ENCODE measurements at regions not wholly inside any gene's neighbourhood (a gene's known extent, or its start where the extent isn't known, plus 50 kb on each side); places are given as distances from the start of the nearest gene placed in this dataset.

- no peak overlapping the region for H3K4me3 ChIP-seq (ENCODE audit: low read depth, low read length)
- TF ChIP-seq CTCF (IDR thresholded peaks at IDR 0.05; ENCODE audit: borderline replicate concordance, insufficient read depth, low read depth, low read length), result no peak
Measured at GRCh38 chr5:133730346-133730745, 118.0 kb upstream of the FSTL4 start.

DNA sequence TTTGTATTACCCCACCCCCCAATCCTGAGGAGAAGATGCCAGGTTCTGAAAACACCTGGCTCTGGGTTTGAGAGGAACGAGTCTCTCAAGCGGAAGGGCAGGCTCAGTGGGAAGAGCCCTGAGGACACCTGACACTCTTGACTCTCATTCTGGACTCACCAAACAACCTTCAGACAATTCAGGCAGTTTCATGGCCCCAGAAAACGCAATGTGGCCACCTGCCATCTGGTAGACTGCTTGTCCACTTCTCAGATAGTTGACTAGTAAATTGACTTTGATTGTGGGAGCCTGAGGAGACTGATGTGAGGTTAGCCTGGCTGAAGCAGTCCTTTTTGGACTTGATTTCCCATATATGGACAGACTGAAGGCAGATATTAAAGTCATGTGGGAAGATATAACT is 117.5 kb upstream of the FSTL4 start:
- no peak overlapping the region for H3K4me3 ChIP-seq (ENCODE audit: low read depth, low read length)
- no peak for TF ChIP-seq CTCF (IDR thresholded peaks at IDR 0.05; ENCODE audit: borderline replicate concordance, insufficient read depth, low read depth, low read length)

DNA sequence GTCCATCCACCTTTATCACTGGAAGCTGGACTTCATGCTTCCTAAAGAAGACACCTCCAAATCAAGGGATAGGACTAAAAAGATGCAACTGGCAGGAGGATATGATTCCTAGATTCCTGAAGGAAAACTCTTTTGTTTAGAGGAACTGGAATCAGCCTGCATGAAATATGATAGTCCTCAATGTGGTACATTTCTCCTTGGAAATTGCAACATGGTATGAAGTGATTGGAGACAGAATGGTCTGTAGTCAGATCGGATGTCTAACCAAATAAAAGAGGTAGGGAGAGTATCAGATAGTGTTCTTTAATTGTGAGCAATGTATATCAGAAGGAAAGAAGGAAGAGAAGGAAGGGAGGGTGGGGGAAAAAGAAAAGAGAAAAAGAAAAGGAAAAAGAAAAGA is 116.1 kb upstream of the FSTL4 start:
- no peak for TF ChIP-seq CTCF (IDR thresholded peaks at IDR 0.05; ENCODE audit: borderline replicate concordance, insufficient read depth, low read depth, low read length)
- no peak overlapping the region for H3K4me3 ChIP-seq (ENCODE audit: low read depth, low read length)

GRCh38 chr5:133727636-133728035 is 115.3 kb upstream of the FSTL4 start:
- no peak overlapping the region for H3K4me3 ChIP-seq (ENCODE audit: low read depth, low read length)
- TF ChIP-seq CTCF (IDR thresholded peaks at IDR 0.05; ENCODE audit: borderline replicate concordance, insufficient read depth, low read depth, low read length), result no peak

GRCh38 chr5:133723651-133724366 is 111.5 kb upstream of the FSTL4 start:
- H3K4me3 ChIP-seq (ENCODE audit: low read depth, low read length), result no peak overlapping the region
- TF ChIP-seq CTCF (IDR thresholded peaks at IDR 0.05; ENCODE audit: borderline replicate concordance, insufficient read depth, low read depth, low read length), result no peak

DNA sequence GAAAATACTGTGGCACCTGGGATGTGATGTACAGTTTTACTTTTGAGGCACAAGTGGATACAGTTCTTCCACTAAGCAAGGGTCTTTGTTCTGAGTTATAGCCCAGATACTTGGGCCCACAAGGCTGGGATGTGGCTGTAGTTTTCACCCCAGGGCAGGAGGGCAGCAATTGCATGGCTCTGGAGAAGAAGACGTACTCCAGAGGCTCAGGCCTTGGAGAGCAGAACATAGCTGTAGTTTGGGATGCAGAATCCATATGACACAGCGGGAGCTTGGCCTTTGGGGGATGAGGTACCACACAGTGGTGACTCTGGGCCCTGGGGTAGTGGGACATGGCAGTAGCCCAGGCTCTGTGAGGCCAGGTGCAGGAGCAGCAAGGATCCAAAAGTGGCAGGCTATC is 110.8 kb upstream of the FSTL4 start:
- no peak for TF ChIP-seq CTCF (IDR thresholded peaks at IDR 0.05; ENCODE audit: borderline replicate concordance, insufficient read depth, low read depth, low read length)
- H3K4me3 ChIP-seq (ENCODE audit: low read depth, low read length), result no peak overlapping the region

DNA sequence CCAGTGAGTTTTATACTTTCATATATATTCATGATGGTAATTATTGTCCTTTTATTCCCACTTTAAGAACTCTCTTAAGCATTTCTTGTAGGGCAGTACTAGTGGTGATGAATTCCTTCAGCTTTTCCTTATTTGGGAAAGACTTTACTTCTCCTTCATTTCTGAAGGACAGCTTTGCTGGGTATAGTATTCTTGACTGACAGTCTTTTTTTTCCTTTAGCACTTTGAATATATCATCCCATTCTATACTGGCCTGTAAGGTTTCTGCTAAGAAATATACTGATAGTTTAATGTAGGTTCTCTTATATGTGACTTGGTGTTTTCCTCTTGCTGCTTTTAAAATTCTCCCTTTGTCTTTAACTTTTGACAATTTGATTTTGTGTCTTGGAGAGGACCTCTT is 109.0 kb upstream of the FSTL4 start:
- no peak for TF ChIP-seq CTCF (IDR thresholded peaks at IDR 0.05; ENCODE audit: borderline replicate concordance, insufficient read depth, low read depth, low read length)

More for the DNA sequence above, 109.0 kb upstream of the FSTL4 start:
- no peak overlapping the region for H3K4me3 ChIP-seq (ENCODE audit: low read depth, low read length)

All from GM12875 (cell line).